T-helper 17 cell (primary cell): ENCODE measurements at regions not wholly inside any gene's neighbourhood (a gene's known extent, or its start where the extent isn't known, plus 50 kb on each side); places are given as distances from the start of the nearest gene placed in this dataset.

Source experiments
- ATAC-seq: fragments of 150-1000 bp; cut with Tn5 transposase; 2 replicates; pipeline ENCODE4 v1.10.0; 2021; ENCODE audit warnings: mild to moderate bottlenecking, moderate library complexity
- DNase-seq, 3 donors: peaks; one replicate each; pipeline versions ENCODE4 v3.0.0 to v3.0.0-alpha.2; 2020 to 2021
- H3K9me3 ChIP-seq: one replicate; pipeline ENCODE4 v1.7.0; 2013; ENCODE audit warnings: low read length, mild to moderate bottlenecking; ENCODE audit not compliant: control insufficient read depth, poor library complexity, severe bottlenecking
- H3K27ac Mint-ChIP-seq: one replicate; pipeline ENCODE4 v1.8.0; 2022; ENCODE audit warnings: mild to moderate bottlenecking, moderate library complexity, mixed read lengths
- H3K27me3 Mint-ChIP-seq: one replicate; pipeline ENCODE4 v1.8.0; 2022; ENCODE audit warnings: mixed read lengths
- H3K36me3 Mint-ChIP-seq: one replicate; pipeline ENCODE4 v1.8.0; 2022; ENCODE audit warnings: low read depth, mixed read lengths
- H3K4me1 Mint-ChIP-seq: one replicate; pipeline ENCODE4 v1.8.0; 2022; ENCODE audit warnings: mild to moderate bottlenecking, mixed read lengths
- H3K4me3 Mint-ChIP-seq: one replicate; pipeline ENCODE4 v1.8.0; 2022; ENCODE audit warnings: mild to moderate bottlenecking, moderate library complexity, mixed read lengths

DNA sequence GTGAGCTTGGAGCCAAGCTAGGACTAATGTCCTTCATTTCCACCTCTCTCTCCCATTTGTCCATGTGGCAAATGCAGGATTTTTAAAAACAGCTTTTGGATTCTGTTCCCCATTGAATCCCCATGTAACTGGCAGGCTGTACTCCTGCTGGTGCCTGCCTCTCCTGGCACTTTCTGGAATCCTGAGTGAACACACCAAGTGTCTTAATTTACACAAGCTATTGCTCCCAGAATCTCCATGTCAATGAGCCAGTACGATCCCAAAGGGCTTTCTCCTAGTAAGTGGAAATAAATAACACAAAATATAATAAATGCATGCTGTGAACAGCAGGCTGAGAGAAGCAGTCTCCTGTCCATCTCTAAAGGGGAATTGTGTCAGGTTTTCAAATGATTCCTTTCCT lies 88.4 kb upstream of the WWC1 start:
- no peak overlapping the region for H3K27ac Mint-ChIP-seq
- H3K36me3 Mint-ChIP-seq: no peaks in the 10 kb centered on the region
- DNase-seq (no peak), ATAC-seq (no peak)
- H3K4me1 Mint-ChIP-seq: no peaks in the 10 kb centered on the region
- H3K9me3 ChIP-seq: no peaks in the 10 kb centered on the region
- no peak overlapping the region for H3K4me3 Mint-ChIP-seq
- peaks cover 39% of the 10 kb centered on the region for H3K27me3 Mint-ChIP-seq

DNA sequence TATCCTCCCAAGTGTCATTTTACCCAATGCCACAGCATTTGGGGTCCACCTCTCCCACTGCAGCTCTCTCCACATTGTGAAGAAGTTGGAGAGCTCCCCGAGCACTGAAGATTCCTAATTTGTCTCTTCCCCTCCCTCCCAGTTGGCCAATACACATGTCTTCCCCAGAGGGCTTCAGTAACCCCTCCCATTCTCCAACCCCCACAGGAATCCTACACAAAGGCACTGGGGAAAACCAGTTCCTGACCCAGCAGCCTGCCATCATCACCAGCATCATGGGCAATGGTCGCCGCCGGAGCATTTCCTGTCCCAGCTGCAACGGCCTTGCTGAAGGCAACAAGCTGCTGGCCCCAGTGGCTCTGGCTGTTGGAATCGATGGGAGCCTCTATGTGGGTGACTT lies 87.3 kb upstream of the WWC1 start:
- DNase-seq (no peak), ATAC-seq (no peak)
- Mint-ChIP-seq H3K4me1 (no peaks in the 10 kb centered on the region), H3K27me3 (peaks cover 33% of the 10 kb centered on the region), H3K4me3 (no peak overlapping the region), H3K27ac (no peak overlapping the region), H3K36me3 (no peaks in the 10 kb centered on the region)
- no peaks in the 10 kb centered on the region for H3K9me3 ChIP-seq

GRCh38 chr5:168207450-168208029 lies 83.9 kb upstream of the WWC1 start:
- ATAC-seq (no peak), DNase-seq (no peak)
- Mint-ChIP-seq H3K27ac (no peak overlapping the region), H3K4me3 (no peak overlapping the region), H3K36me3 (no peaks in the 10 kb centered on the region), H3K4me1 (no peaks in the 10 kb centered on the region), H3K27me3 (peaks cover 35% of the 10 kb centered on the region)
- no peaks in the 10 kb centered on the region for H3K9me3 ChIP-seq

DNA sequence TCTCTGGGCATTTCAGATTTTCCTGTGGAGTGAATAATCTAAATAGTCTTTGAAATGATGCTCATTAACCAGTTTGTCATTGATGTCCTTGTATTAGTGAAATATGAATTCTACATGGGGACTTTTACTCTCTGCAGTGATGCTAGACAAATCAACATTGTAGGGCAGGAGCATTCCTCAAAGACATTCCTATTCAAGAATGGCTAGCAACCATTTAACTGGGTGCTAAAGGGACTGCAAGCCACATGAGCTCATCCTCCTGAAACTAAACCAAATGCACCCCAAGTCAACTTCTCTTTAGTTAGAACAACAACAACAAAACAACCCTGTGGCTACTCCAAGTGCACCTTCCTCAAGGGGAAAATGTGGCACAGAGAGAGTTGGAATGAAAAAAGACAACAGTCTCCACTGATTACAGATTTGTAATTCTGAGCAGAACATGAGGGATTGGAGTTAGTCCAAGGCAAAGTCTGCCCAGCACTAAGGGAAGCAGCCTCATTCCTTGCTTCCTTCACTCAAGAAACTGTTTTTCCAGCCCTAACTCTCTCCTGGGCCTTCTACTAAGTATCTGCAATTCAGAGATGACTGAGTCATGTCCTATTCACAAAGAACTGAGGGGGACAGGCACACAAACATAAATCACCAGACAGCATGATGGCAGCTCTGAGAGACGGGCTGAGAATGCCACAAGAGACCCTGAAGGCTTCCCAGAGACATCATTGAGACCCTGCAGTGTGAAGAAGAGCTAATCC lies 82.0 kb upstream of the WWC1 start:
- peaks cover 37% of the 10 kb centered on the region for H3K27me3 Mint-ChIP-seq
- ATAC-seq (no peak), DNase-seq (no peak)
- H3K4me3 Mint-ChIP-seq: no peak overlapping the region
- no peaks in the 10 kb centered on the region for H3K36me3 Mint-ChIP-seq
- no peaks in the 10 kb centered on the region for H3K9me3 ChIP-seq
- H3K4me1 Mint-ChIP-seq: peaks cover 2% of the 10 kb centered on the region
- H3K27ac Mint-ChIP-seq: no peak overlapping the region

GRCh38 chr5:168209997-168210396 lies 81.4 kb upstream of the WWC1 start:
- ATAC-seq: no peak
- no peak overlapping the region for H3K4me3 Mint-ChIP-seq
- no peaks in the 10 kb centered on the region for H3K36me3 Mint-ChIP-seq

DNA sequence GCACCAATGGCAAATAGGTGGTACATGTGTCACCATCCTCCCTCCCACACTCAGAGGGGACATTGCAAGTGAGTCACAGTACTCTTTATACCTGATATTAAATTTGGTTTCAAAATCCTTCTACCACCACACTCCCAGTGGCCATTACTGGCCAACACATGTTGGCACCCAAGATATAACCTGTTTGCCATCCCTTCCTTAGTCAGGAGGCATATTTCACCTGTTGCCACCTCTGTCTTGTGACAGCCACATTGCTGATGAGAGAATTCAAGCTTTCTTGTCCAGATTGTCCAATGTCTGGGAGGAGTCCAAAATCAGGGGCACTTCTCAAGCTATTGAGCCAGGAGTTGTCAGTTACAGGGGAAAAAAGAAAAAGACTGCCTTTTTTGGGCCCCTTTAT lies 80.2 kb upstream of the WWC1 start:
- no peaks in the 10 kb centered on the region for H3K36me3 Mint-ChIP-seq
- H3K27ac Mint-ChIP-seq: no peak overlapping the region
- ATAC-seq (no peak), DNase-seq (no peak)
- H3K4me3 Mint-ChIP-seq: no peak overlapping the region
- H3K9me3 ChIP-seq: no peaks in the 10 kb centered on the region
- peaks cover 33% of the 10 kb centered on the region for H3K27me3 Mint-ChIP-seq
- peaks cover 4% of the 10 kb centered on the region for H3K4me1 Mint-ChIP-seq

More at GRCh38 chr5:168209997-168210396, 81.4 kb upstream of the WWC1 start:
- no peaks in the 10 kb centered on the region for H3K9me3 ChIP-seq
- Mint-ChIP-seq H3K4me1 (peaks cover 2% of the 10 kb centered on the region), H3K27ac (no peak overlapping the region), H3K27me3 (peaks cover 34% of the 10 kb centered on the region)
- DNase-seq: no peak

- DNase-seq (no peak), ATAC-seq (no peak)
- H3K4me1 Mint-ChIP-seq: peaks cover 6% of the 10 kb centered on the region
- no peak overlapping the region for H3K4me3 Mint-ChIP-seq
- no peaks in the 10 kb centered on the region for H3K9me3 ChIP-seq
- no peaks in the 10 kb centered on the region for H3K36me3 Mint-ChIP-seq
- H3K27ac Mint-ChIP-seq: no peak overlapping the region
- peaks cover 33% of the 10 kb centered on the region for H3K27me3 Mint-ChIP-seq
Observed at GRCh38 chr5:168211936-168212335, 79.5 kb upstream of the WWC1 start.

DNA sequence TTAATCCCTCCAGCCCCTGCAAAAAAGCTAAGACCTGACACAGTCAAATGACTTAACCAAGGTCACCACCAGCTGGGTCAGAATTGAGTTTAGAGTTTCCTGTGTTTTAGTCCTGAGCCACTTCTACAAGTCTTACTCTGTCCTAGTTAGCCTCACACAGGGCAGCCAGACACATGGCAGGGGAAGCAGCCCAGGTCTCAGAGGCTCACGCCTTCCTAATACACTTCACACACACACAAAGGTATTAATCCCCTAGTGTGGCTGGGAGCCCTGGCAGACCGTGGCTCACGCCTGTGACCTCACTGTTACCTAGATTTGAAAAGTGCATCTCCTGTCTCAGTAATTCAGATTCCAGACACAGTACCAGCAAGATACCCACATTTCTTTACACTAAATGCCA lies 77.4 kb upstream of the WWC1 start:
- Mint-ChIP-seq H3K4me3 (no peak overlapping the region), H3K36me3 (no peaks in the 10 kb centered on the region), H3K27me3 (peaks cover 33% of the 10 kb centered on the region), H3K4me1 (peaks cover 7% of the 10 kb centered on the region), H3K27ac (no peak overlapping the region)
- H3K9me3 ChIP-seq: no peaks in the 10 kb centered on the region
- ATAC-seq (no peak), DNase-seq (no peak)

- H3K36me3 Mint-ChIP-seq: no peaks in the 10 kb centered on the region
- peaks cover 9% of the 10 kb centered on the region for H3K4me1 Mint-ChIP-seq
- no peaks in the 10 kb centered on the region for H3K9me3 ChIP-seq
- peaks cover 31% of the 10 kb centered on the region for H3K27me3 Mint-ChIP-seq
- ATAC-seq: no peak
- no peak for DNase-seq
- H3K27ac Mint-ChIP-seq: no peak overlapping the region
- no peak overlapping the region for H3K4me3 Mint-ChIP-seq
Observed at GRCh38 chr5:168214886-168215285, 76.6 kb upstream of the WWC1 start.

- no peaks in the 10 kb centered on the region for H3K9me3 ChIP-seq
- ATAC-seq (no peak), DNase-seq (no peak)
- peaks cover 27% of the 10 kb centered on the region for H3K27me3 Mint-ChIP-seq
- H3K27ac Mint-ChIP-seq: no peak overlapping the region
- H3K36me3 Mint-ChIP-seq: no peaks in the 10 kb centered on the region
- no peak overlapping the region for H3K4me3 Mint-ChIP-seq
- H3K4me1 Mint-ChIP-seq: peaks cover 9% of the 10 kb centered on the region
Observed at GRCh38 chr5:168215646-168216045, 75.8 kb upstream of the WWC1 start.

GRCh38 chr5:168216989-168217388 lies 74.5 kb upstream of the WWC1 start:
- no peak overlapping the region for H3K4me3 Mint-ChIP-seq
- no peak for ATAC-seq
- H3K27ac Mint-ChIP-seq: no peak overlapping the region
- no peaks in the 10 kb centered on the region for H3K9me3 ChIP-seq
- DNase-seq: no peak
- peaks cover 26% of the 10 kb centered on the region for H3K27me3 Mint-ChIP-seq
- peaks cover 9% of the 10 kb centered on the region for H3K4me1 Mint-ChIP-seq
- H3K36me3 Mint-ChIP-seq: no peaks in the 10 kb centered on the region

GRCh38 chr5:168217497-168217896 lies 73.9 kb upstream of the WWC1 start:
- Mint-ChIP-seq H3K27me3 (peaks cover 21% of the 10 kb centered on the region), H3K4me1 (peaks cover 9% of the 10 kb centered on the region), H3K27ac (no peak overlapping the region), H3K4me3 (no peak overlapping the region), H3K36me3 (no peaks in the 10 kb centered on the region)
- DNase-seq (no peak), ATAC-seq (no peak)
- H3K9me3 ChIP-seq: no peaks in the 10 kb centered on the region

DNA sequence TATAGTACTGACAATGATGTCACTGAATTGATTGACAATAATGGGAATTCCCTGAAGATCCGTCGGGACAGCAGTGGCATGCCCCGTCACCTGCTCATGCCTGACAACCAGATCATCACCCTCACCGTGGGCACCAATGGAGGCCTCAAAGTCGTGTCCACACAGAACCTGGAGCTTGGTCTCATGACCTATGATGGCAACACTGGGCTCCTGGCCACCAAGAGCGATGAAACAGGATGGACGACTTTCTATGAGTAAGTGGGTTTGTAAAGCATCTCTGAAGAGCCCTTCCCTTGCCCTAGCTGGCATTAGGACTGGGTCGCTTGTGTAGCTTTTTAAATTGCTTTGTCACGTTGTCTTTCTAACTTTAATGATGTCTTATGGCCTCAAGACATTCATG lies 72.7 kb upstream of the WWC1 start:
- Mint-ChIP-seq H3K4me1 (peaks cover 9% of the 10 kb centered on the region), H3K4me3 (no peak overlapping the region), H3K27ac (no peak overlapping the region), H3K36me3 (no peaks in the 10 kb centered on the region), H3K27me3 (peaks cover 18% of the 10 kb centered on the region)
- DNase-seq (no peak), ATAC-seq (no peak)
- H3K9me3 ChIP-seq: no peaks in the 10 kb centered on the region
